ENCODE measurements at regions not wholly inside any gene's neighbourhood (a gene's known extent, or its start where the extent isn't known, plus 50 kb on each side); places are given as distances from the start of the nearest gene placed in this dataset.
"Not testable (repeated sequence)": the region's sequence is repeated elsewhere in the genome, so short reads cannot be mapped to it uniquely, and the experiment has no call there.

DNA sequence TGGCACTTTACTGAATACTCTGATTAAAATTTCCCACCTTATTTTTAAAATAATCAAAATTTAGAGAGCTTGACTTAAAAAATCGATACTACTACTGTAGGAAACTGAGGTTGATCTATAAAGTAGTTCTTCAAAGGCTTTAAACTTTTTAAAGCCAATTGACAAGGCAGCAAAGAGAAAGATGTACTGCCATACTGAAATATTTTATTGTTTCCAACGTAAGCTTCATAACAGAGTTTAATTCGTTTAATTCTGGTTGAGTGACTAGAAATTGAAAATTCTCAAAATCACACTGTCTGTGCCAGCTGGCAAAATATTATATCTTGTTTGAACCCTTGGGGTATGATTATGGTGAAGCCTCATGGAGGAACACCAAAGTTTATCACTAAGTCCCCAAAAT is 207.6 kb downstream of the UNC5CL start:
- TF ChIP-seq, protein P1, sequence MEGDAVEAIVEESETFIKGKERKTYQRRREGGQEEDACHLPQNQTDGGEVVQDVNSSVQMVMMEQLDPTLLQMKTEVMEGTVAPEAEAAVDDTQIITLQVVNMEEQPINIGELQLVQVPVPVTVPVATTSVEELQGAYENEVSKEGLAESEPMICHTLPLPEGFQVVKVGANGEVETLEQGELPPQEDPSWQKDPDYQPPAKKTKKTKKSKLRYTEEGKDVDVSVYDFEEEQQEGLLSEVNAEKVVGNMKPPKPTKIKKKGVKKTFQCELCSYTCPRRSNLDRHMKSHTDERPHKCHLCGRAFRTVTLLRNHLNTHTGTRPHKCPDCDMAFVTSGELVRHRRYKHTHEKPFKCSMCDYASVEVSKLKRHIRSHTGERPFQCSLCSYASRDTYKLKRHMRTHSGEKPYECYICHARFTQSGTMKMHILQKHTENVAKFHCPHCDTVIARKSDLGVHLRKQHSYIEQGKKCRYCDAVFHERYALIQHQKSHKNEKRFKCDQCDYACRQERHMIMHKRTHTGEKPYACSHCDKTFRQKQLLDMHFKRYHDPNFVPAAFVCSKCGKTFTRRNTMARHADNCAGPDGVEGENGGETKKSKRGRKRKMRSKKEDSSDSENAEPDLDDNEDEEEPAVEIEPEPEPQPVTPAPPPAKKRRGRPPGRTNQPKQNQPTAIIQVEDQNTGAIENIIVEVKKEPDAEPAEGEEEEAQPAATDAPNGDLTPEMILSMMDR (conservative IDR thresholded peaks at IDR 0.05; ENCODE audit: low read depth, low read length) = no peak
- TF ChIP-seq EZH2 (IDR thresholded peaks at IDR 0.05; ENCODE audit: borderline replicate concordance, low read depth, low read length, poor library complexity, severe bottlenecking) = no peak
- H3K4me1 ChIP-seq (ENCODE audit: insufficient read depth, low read length, poor library complexity, severe bottlenecking) = peaks cover 7% of the 10 kb centered on the region
- no peaks in the 10 kb centered on the region for H3K9me3 ChIP-seq (ENCODE audit: low read depth, low read length, poor library complexity, severe bottlenecking)
- no TSS peak for BruUV-seq (replicated peaks)
- no peak overlapping the region for H3K4me3 ChIP-seq (ENCODE audit: low read depth, low read length, poor library complexity, severe bottlenecking)
- intact Hi-C loops (cut with micrococcal nuclease; ENCODE audit: unreplicated experiment) = no loop called here
- POLR2A ChIA-PET (ENCODE audit: low non-redundant PET) = no interaction called here
- CTCF ChIA-PET = no interaction called here
- H3K27ac ChIP-seq (ENCODE audit: low read depth, low read length, poor library complexity, severe bottlenecking) = no peak overlapping the region
- no peak for DNase-seq (ENCODE audit: low spot score)
- no peaks in the 10 kb centered on the region for H3K27me3 ChIP-seq (replicated peaks; ENCODE audit: insufficient read depth, low read depth, low read length, poor library complexity)
- no peaks in the 10 kb centered on the region for H3K36me3 ChIP-seq (ENCODE audit: insufficient read depth, low read length, poor library complexity, severe bottlenecking)

DNA sequence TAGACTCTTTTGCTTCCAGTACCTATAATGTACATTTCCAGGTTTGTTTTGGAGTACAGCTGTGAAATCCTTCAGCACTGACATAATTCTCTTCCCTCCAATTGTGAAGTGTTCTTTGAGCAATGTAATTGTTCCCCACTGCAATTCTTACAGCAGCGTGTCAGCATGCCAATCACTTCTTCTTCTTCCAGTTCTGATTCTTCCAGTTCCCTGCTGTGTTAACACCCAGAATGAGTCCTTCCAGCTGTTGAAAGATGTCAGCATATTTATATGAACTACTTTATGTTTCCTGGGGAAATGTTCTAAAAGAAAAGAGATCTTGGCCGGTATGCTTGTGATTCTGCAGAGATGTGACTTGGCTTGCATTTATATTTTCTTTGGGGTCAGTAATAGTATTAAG is 213.9 kb downstream of the UNC5CL start:
- no TSS peak for BruUV-seq (replicated peaks)
- Histone ChIP-seq H3K4me1 (ENCODE audit: insufficient read depth, low read length, poor library complexity, severe bottlenecking) (peaks cover 41% of the 10 kb centered on the region), H3K4me3 (ENCODE audit: low read depth, low read length, poor library complexity, severe bottlenecking) (no peak overlapping the region), H3K27me3 (replicated peaks; ENCODE audit: insufficient read depth, low read depth, low read length, poor library complexity) (no peaks in the 10 kb centered on the region), H3K36me3 (ENCODE audit: insufficient read depth, low read length, poor library complexity, severe bottlenecking) (no peaks in the 10 kb centered on the region), H3K9me3 (ENCODE audit: low read depth, low read length, poor library complexity, severe bottlenecking) (no peaks in the 10 kb centered on the region), H3K27ac (ENCODE audit: low read depth, low read length, poor library complexity, severe bottlenecking) (peak overlapping the region; percentile 96)
- DNase-seq (ENCODE audit: low spot score) = peak; percentile 96
- TF ChIP-seq EZH2 (IDR thresholded peaks at IDR 0.05; ENCODE audit: borderline replicate concordance, low read depth, low read length, poor library complexity, severe bottlenecking) = no peak
- TF ChIP-seq, protein P1 (conservative IDR thresholded peaks at IDR 0.05; ENCODE audit: low read depth, low read length) = no peak
- CTCF ChIA-PET = no interaction called here
- POLR2A ChIA-PET (ENCODE audit: low non-redundant PET) = no interaction called here
- intact Hi-C loops (cut with micrococcal nuclease; ENCODE audit: unreplicated experiment) = loop anchor here (2.0 to 10.0 kb wide), 3 partner anchors 256 to 840 kb away; no protein-coding TSS in a partner anchor

DNA sequence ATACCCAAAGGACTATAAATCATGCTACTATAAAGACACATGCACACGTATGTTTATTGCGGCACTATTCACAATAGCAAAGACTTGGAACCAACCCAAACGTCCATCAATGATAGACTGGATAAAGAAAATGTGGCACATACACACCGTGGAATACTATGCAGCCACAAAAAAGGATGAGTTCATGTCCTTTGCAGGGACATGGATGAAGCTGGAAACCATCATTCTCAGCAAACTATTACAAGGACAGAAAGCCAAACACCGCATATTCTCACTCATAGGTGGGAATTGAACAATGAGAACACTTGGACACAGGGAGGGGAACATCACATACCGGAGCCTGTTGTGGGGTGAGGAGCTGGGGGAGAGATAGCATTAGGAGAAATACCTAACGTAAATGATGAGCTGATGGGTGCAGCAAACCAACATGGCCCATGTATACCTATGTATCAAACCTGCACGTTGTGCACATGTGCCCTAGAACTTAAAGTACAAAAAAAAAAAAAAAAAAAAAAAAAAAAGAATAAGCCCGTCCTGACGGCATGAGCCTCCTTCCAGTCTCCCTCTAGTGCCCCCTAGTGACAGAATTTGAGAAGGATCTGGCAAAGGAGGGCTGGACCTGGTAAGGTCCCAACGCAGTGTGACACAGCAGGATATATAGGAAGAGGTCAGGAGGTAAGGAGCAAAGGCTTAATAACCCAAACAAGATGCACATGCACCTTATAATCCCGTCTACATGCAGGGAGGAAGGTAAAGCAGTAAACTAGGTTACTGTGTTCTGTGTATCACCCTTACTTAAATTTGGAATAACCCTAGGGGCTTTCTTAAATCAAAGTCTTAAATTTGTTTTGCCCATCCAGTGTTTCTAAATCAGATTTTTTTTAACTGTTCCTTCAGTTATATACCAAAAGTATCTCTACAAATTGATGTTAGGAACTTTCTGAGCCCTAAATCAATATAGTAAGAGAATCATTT is 214.8 kb downstream of the UNC5CL start:
- intact Hi-C loops (cut with micrococcal nuclease; ENCODE audit: unreplicated experiment) = loop anchor here (2.0 to 10.0 kb wide), 3 partner anchors 255 to 839 kb away; no protein-coding TSS in a partner anchor

More for the DNA sequence above, 214.8 kb downstream of the UNC5CL start:
- CTCF ChIA-PET; H3K9me3 ChIP-seq (ENCODE audit: low read depth, low read length, poor library complexity, severe bottlenecking); H3K27me3 ChIP-seq (replicated peaks; ENCODE audit: insufficient read depth, low read depth, low read length, poor library complexity); POLR2A ChIA-PET (ENCODE audit: low non-redundant PET); H3K4me3 ChIP-seq (ENCODE audit: low read depth, low read length, poor library complexity, severe bottlenecking); H3K36me3 ChIP-seq (ENCODE audit: insufficient read depth, low read length, poor library complexity, severe bottlenecking): not testable (repeated sequence)
- Histone ChIP-seq H3K27ac (ENCODE audit: low read depth, low read length, poor library complexity, severe bottlenecking) (peak overlapping the region; percentile 96), H3K4me1 (ENCODE audit: insufficient read depth, low read length, poor library complexity, severe bottlenecking) (peaks cover 41% of the 10 kb centered on the region)
- TF ChIP-seq, protein P1 (conservative IDR thresholded peaks at IDR 0.05; ENCODE audit: low read depth, low read length) = peak; percentile 77
- peak; percentile 91 for DNase-seq (ENCODE audit: low spot score)
- TSS peak; percentile 84 for BruUV-seq (replicated peaks)
